Panc1 (cell line): ENCODE measurements at regions not wholly inside any gene's neighbourhood (a gene's known extent, or its start where the extent isn't known, plus 50 kb on each side); places are given as distances from the start of the nearest gene placed in this dataset.

Experiments used
- ATAC-seq: fragments of 200-7000 bp; cut with Tn5 transposase; 2 replicates; pipeline ENCODE4 v1.9.1; 2020; ENCODE audit warnings: mild to moderate bottlenecking, moderate library complexity
- BruUV-seq: library from RNA; stranded (reverse); fragments of 400-500 nt; replicated peaks from 2 replicates; lab custom pipeline; 2021; lab: Mats Ljungman, UMichigan
- CTCF ChIA-PET: fragments of 300-600 bp; sonication (Branson Sonifier 250); formaldehyde crosslinking; loops from one replicate; lab custom pipeline; 2022; ENCODE audit warnings: antibody characterized with exemption; lab: Charles Lee
- POLR2A ChIA-PET: fragments of 300-600 bp; sonication (Branson Sonifier 250); formaldehyde crosslinking; loops from one replicate; lab custom pipeline; 2022; ENCODE audit warnings: antibody characterized with exemption; lab: Charles Lee
- DNase-seq: peaks from one replicate; pipeline ENCODE4 v3.0.0-alpha.2; 2010; ENCODE audit warnings: low read depth, low spot score
- H3K27ac ChIP-seq: 2 replicates; pipeline ENCODE4 v1.5.1; 2011; ENCODE audit warnings: mild to moderate bottlenecking, low read length, inconsistent platforms
- H3K27me3 ChIP-seq: fragments of 200-500 bp; sonication (Bioruptor generic); 2 replicates; pipeline ENCODE4 v1.6.0; 2014; ENCODE audit warnings: low read length, inconsistent platforms; ENCODE audit not compliant: control insufficient read depth, insufficient read depth
- H3K36me3 ChIP-seq: fragments of 200-500 bp; sonication (Bioruptor generic); 2 replicates; pipeline ENCODE4 v1.5.1; 2014; ENCODE audit warnings: inconsistent platforms, mild to moderate bottlenecking, low read length, moderate library complexity; ENCODE audit not compliant: control insufficient read depth, insufficient read depth
- H3K4me1 ChIP-seq: 2 replicates; pipeline ENCODE4 v1.5.1; 2011; ENCODE audit warnings: inconsistent platforms, mild to moderate bottlenecking, low read length, moderate library complexity; ENCODE audit not compliant: control insufficient read depth, insufficient read depth
- H3K4me3 ChIP-seq, 2 experiments: 2 replicates each; pipeline ENCODE4 v1.5.1; 2011 to 2012; ENCODE audit warnings: low read depth in 2 of 2, low read length in 2 of 2, mild to moderate bottlenecking in 2 of 2, inconsistent platforms in 1 of 2, moderate library complexity in 1 of 2
- H3K9me3 ChIP-seq: fragments of 200-500 bp; sonication (Bioruptor generic); 2 replicates; pipeline ENCODE4 v1.5.1; 2014; ENCODE audit warnings: low read depth, mild to moderate bottlenecking, inconsistent platforms, low read length, moderate library complexity; ENCODE audit not compliant: control insufficient read depth, insufficient read depth
- POLR2AphosphoS5 ChIP-seq: IDR thresholded peaks from 2 replicates; pipeline ENCODE4 v1.6.1; 2012; ENCODE audit warnings: mild to moderate bottlenecking, low read depth, low read length, moderate library complexity
- SIN3A ChIP-seq: IDR thresholded peaks from 2 replicates; pipeline ENCODE4 v1.6.1; 2012; ENCODE audit warnings: low read depth, mild to moderate bottlenecking, low read length, moderate library complexity, borderline replicate concordance; ENCODE audit not compliant: insufficient read depth
- TCF7L2 ChIP-seq: IDR thresholded peaks from 2 replicates; pipeline ENCODE4 v1.6.1; 2011; ENCODE audit warnings: mild to moderate bottlenecking, low read depth, low read length, inconsistent platforms
- in situ Hi-C: cut with HindIII; loops from 2 replicates; pipeline ENCODE4 v1.10.0; 2016; ENCODE audit warnings: low sequenced_read_pairs, low pct_unique_long_range_greater_than_20kb
- intact Hi-C: fragments of 100-400 bp; cut with micrococcal nuclease; formaldehyde crosslinking; loops from one replicate; pipeline ENCODE4 v1.10.0; 2022; ENCODE audit not compliant: unreplicated experiment
- TF ChIP-seq, protein P1 (sequence below), 2 experiments: IDR thresholded peaks; 2 replicates each; pipeline ENCODE4 v1.6.1; 2011 to 2012; ENCODE audit warnings: low read depth in 2 of 2, control low read depth in 1 of 2, low read length in 1 of 2, mild to moderate bottlenecking in 1 of 2, moderate library complexity in 1 of 2; ENCODE audit not compliant: insufficient read depth in 1 of 2
- TF ChIP-seq, protein P2 (sequence below): fragments of 450-650 bp; IDR thresholded peaks from 2 replicates; pipeline ENCODE4 v1.5.1; 2017; ENCODE audit warnings: mild to moderate bottlenecking

DNA sequence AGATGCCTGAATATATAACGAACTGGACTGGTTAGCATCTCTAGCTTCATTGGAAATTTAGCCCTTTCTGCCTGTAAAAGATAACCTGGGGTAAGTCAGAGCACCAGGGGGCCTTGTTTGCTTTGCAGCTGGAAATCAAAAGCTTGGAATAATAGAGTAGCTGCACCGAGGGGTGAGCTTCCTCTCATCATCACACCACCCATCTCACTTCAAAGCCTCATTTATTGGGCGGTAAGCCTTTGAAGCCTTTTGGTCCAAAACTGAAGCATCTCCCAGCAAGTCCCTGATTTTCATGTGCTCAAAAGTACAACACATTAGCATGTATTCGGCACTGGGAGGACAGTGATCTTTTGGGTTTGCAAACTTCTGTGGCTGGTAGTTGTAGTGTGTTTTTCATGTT, 405.1 kb downstream of the FOXO1 start:
- no peak for ATAC-seq
- Histone ChIP-seq H3K27ac (no peak overlapping the region), H3K27me3 (no peaks in the 10 kb centered on the region), H3K4me3 (no peak overlapping the region), H3K4me1 (no peaks in the 10 kb centered on the region), H3K9me3 (no peaks in the 10 kb centered on the region), H3K36me3 (no peaks in the 10 kb centered on the region)
- ChIA-PET CTCF (interaction anchor here (0.5 kb wide), 1 partner anchor 422 kb away, joined by 4 read pairs; no protein-coding TSS in a partner anchor), POLR2A (no interaction called here)
- intact Hi-C loops: no loop called here
- no TSS peak for BruUV-seq
- no peak for TF ChIP-seq POLR2AphosphoS5
- no peak for TF ChIP-seq TCF7L2
- TF ChIP-seq, protein P1, sequence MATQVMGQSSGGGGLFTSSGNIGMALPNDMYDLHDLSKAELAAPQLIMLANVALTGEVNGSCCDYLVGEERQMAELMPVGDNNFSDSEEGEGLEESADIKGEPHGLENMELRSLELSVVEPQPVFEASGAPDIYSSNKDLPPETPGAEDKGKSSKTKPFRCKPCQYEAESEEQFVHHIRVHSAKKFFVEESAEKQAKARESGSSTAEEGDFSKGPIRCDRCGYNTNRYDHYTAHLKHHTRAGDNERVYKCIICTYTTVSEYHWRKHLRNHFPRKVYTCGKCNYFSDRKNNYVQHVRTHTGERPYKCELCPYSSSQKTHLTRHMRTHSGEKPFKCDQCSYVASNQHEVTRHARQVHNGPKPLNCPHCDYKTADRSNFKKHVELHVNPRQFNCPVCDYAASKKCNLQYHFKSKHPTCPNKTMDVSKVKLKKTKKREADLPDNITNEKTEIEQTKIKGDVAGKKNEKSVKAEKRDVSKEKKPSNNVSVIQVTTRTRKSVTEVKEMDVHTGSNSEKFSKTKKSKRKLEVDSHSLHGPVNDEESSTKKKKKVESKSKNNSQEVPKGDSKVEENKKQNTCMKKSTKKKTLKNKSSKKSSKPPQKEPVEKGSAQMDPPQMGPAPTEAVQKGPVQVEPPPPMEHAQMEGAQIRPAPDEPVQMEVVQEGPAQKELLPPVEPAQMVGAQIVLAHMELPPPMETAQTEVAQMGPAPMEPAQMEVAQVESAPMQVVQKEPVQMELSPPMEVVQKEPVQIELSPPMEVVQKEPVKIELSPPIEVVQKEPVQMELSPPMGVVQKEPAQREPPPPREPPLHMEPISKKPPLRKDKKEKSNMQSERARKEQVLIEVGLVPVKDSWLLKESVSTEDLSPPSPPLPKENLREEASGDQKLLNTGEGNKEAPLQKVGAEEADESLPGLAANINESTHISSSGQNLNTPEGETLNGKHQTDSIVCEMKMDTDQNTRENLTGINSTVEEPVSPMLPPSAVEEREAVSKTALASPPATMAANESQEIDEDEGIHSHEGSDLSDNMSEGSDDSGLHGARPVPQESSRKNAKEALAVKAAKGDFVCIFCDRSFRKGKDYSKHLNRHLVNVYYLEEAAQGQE (IDR thresholded peaks at IDR 0.05; ENCODE audit: insufficient read depth in 1 of 2, low read depth in 2 of 2, low read length in 1 of 2): no peak
- TF ChIP-seq, protein P2, sequence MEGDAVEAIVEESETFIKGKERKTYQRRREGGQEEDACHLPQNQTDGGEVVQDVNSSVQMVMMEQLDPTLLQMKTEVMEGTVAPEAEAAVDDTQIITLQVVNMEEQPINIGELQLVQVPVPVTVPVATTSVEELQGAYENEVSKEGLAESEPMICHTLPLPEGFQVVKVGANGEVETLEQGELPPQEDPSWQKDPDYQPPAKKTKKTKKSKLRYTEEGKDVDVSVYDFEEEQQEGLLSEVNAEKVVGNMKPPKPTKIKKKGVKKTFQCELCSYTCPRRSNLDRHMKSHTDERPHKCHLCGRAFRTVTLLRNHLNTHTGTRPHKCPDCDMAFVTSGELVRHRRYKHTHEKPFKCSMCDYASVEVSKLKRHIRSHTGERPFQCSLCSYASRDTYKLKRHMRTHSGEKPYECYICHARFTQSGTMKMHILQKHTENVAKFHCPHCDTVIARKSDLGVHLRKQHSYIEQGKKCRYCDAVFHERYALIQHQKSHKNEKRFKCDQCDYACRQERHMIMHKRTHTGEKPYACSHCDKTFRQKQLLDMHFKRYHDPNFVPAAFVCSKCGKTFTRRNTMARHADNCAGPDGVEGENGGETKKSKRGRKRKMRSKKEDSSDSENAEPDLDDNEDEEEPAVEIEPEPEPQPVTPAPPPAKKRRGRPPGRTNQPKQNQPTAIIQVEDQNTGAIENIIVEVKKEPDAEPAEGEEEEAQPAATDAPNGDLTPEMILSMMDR: no peak
- no peak for TF ChIP-seq SIN3A
- no peak for DNase-seq
- in situ Hi-C loops: no loop called here

DNA sequence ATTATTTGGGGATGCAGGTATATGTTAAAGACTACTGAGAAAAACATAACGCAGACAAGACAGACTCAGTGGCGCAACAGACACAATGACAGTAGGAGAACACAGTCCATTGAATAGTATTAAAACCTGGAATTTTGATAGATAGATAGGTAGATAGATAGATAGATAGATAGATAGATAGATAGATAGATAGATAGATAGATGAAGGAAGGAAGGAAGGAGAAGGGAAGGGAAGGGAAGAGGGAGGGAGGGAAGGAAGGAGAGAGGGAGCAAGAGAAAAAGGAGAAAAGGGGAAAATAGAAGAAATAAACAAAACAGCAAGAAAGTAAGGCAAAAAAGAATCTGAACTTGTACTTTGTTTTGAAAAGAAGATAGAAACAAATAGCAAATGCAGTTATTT, 404.5 kb downstream of the FOXO1 start:
- Histone ChIP-seq H3K4me1 (no peaks in the 10 kb centered on the region), H3K36me3 (no peaks in the 10 kb centered on the region), H3K27ac (no peak overlapping the region), H3K27me3 (no peaks in the 10 kb centered on the region), H3K9me3 (no peaks in the 10 kb centered on the region), H3K4me3 (no peak overlapping the region)
- ChIA-PET POLR2A (no interaction called here), CTCF (no interaction called here)
- in situ Hi-C loops (no loop called here), intact Hi-C loops (no loop called here)
- TF ChIP-seq SIN3A: no peak
- TF ChIP-seq, protein P1 (IDR thresholded peaks at IDR 0.05; ENCODE audit: insufficient read depth in 1 of 2, low read depth in 2 of 2, low read length in 1 of 2): no peak
- TF ChIP-seq, protein P2: no peak
- TF ChIP-seq TCF7L2: no peak
- no TSS peak for BruUV-seq
- ATAC-seq (no peak), DNase-seq (no peak)
